ENCODE measurements at regions not wholly inside any gene's neighbourhood (a gene's known extent, or its start where the extent isn't known, plus 50 kb on each side); places are given as distances from the start of the nearest gene placed in this dataset.

DNA sequence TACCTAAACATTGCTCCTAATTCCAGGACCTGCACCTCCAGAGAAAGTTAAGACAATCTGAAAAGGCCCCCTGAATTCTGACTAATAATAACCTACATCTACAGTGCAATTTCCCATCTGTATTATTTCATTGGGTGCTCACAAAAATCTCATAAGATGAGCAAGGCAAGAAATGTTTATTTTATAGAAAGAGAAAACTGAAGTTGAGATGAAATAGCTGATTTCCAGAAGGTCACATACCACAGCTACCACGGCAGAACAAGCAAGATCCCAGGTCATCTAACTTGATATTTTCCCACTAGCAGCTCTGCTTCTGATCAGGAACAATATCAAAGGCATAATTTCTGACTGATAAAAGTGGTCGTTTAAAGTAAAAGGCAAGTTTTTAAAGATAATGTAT, 105.8 kb upstream of the COL5A2 start:
- ChIA-PET RAD21 (ENCODE audit: unreplicated experiment) (interaction anchor here (1.0 to 3.4 kb wide), 5 partner anchors 127 to 760 kb away, joined by 3 to 11 read pairs (median 8); no protein-coding TSS in a partner anchor), SMC1A (ENCODE audit: uncharacterized antibody, unreplicated experiment) (interaction anchor here (0.9 to 3.7 kb wide), 5 partner anchors 16 to 307 kb away, joined by 3 to 45 read pairs (median 4); no protein-coding TSS in a partner anchor), POLR2A (no interaction called here), CTCF (interaction anchor here (0.6 to 5.3 kb wide), 6 partner anchors 13 to 1793 kb away, joined by 3 to 40 read pairs (median 9); no protein-coding TSS in a partner anchor)
- no peak for DNase-seq (ENCODE audit: low read depth, low spot score)
- H2AFZ ChIP-seq (ENCODE audit: control insufficient read depth, low read depth, low read length): no peak overlapping the region
- no peaks in the 10 kb centered on the region for H3K9me3 ChIP-seq (replicated peaks; ENCODE audit: control insufficient read depth, insufficient read depth, low read length)
- H3K36me3 ChIP-seq (ENCODE audit: control insufficient read depth in 2 of 2, insufficient read depth in 2 of 2, low read length in 1 of 2): no peaks in the 10 kb centered on the region
- no peak overlapping the region for H3K4me3 ChIP-seq
- H3K79me2 ChIP-seq (ENCODE audit: control insufficient read depth, insufficient read depth, low read length): no peaks in the 10 kb centered on the region
- WGBS (ENCODE audit: insufficient coverage, insufficient replicate concordance, low lambda C conversion rate, missing lambda C conversion rate): 5% methylated on average over 2 of the region's 2 CpGs
- ATAC-seq: no peak
- in situ Hi-C loops (cut with MboI) (loop anchor here (10.0 kb wide), 1 partner anchor 191 kb away; no protein-coding TSS in a partner anchor), intact Hi-C loops (cut with micrococcal nuclease; ENCODE audit: unreplicated experiment) (loop anchor here (5.0 kb wide), 2 partner anchors 127 to 758 kb away; no protein-coding TSS in a partner anchor)
- no peak overlapping the region for H3K9ac ChIP-seq (ENCODE audit: control insufficient read depth, insufficient read depth, low read length)
- H4K20me1 ChIP-seq (ENCODE audit: control insufficient read depth, insufficient read depth): no peaks in the 10 kb centered on the region
- no TSS peak for BruUV-seq (replicated peaks)
- no peak for FAIRE-seq
- H3K4me2 ChIP-seq (ENCODE audit: control insufficient read depth, insufficient read depth): no peak overlapping the region
- H3K4me1 ChIP-seq (ENCODE audit: control insufficient read depth, insufficient read depth, low read length): no peaks in the 10 kb centered on the region
- no peaks in the 10 kb centered on the region for H3K27me3 ChIP-seq (replicated peaks in 1 of 2; ENCODE audit: control insufficient read depth in 2 of 2, insufficient read depth in 2 of 2, low read length in 1 of 2)
- TF ChIP-seq, protein P1, sequence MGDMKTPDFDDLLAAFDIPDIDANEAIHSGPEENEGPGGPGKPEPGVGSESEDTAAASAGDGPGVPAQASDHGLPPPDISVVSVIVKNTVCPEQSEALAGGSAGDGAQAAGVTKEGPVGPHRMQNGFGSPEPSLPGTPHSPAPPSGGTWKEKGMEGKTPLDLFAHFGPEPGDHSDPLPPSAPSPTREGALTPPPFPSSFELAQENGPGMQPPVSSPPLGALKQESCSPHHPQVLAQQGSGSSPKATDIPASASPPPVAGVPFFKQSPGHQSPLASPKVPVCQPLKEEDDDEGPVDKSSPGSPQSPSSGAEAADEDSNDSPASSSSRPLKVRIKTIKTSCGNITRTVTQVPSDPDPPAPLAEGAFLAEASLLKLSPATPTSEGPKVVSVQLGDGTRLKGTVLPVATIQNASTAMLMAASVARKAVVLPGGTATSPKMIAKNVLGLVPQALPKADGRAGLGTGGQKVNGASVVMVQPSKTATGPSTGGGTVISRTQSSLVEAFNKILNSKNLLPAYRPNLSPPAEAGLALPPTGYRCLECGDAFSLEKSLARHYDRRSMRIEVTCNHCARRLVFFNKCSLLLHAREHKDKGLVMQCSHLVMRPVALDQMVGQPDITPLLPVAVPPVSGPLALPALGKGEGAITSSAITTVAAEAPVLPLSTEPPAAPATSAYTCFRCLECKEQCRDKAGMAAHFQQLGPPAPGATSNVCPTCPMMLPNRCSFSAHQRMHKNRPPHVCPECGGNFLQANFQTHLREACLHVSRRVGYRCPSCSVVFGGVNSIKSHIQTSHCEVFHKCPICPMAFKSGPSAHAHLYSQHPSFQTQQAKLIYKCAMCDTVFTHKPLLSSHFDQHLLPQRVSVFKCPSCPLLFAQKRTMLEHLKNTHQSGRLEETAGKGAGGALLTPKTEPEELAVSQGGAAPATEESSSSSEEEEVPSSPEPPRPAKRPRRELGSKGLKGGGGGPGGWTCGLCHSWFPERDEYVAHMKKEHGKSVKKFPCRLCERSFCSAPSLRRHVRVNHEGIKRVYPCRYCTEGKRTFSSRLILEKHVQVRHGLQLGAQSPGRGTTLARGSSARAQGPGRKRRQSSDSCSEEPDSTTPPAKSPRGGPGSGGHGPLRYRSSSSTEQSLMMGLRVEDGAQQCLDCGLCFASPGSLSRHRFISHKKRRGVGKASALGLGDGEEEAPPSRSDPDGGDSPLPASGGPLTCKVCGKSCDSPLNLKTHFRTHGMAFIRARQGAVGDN (IDR thresholded peaks at IDR 0.05): no peak
- TF ChIP-seq RAD51 (IDR thresholded peaks at IDR 0.05) (no peak), STAT1 (conservative IDR thresholded peaks at IDR 0.05) (no peak), RELB (IDR thresholded peaks at IDR 0.05; ENCODE audit: low read depth) (no peak), SP1 (IDR thresholded peaks at IDR 0.05; ENCODE audit: low read depth, low read length) (no peak)
- TF ChIP-seq, protein P2, sequence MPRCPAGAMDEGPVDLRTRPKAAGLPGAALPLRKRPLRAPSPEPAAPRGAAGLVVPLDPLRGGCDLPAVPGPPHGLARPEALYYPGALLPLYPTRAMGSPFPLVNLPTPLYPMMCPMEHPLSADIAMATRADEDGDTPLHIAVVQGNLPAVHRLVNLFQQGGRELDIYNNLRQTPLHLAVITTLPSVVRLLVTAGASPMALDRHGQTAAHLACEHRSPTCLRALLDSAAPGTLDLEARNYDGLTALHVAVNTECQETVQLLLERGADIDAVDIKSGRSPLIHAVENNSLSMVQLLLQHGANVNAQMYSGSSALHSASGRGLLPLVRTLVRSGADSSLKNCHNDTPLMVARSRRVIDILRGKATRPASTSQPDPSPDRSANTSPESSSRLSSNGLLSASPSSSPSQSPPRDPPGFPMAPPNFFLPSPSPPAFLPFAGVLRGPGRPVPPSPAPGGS (IDR thresholded peaks at IDR 0.05; ENCODE audit: borderline replicate concordance, insufficient read depth, low read depth, low read length, poor library complexity, severe bottlenecking): no peak
- H3K27ac ChIP-seq (ENCODE audit: control insufficient read depth, insufficient read depth): no peak overlapping the region

All from GM12878 (cell line).